HepG2 (cell line): ENCODE measurements at regions not wholly inside any gene's neighbourhood (a gene's known extent, or its start where the extent isn't known, plus 50 kb on each side); places are given as distances from the start of the nearest gene placed in this dataset.

ENCODE experiments used
- ATAC-seq: fragments of 200-7000 bp; cut with Tn5 transposase; 3 replicates; pipeline ENCODE4 v1.9.1; 2020; ENCODE audit warnings: mild to moderate bottlenecking, moderate library complexity
- BruUV-seq: library from RNA; stranded (reverse); fragments of 400-500 nt; replicated peaks from 2 replicates; lab custom pipeline; 2021; lab: Mats Ljungman, UMichigan
- CTCF ChIA-PET: fragments of 300-600 bp; formaldehyde crosslinking; extraction: SDS; loops from one replicate; lab custom pipeline; 2021; ENCODE audit warnings: low total read pairs, inconsistent platforms, low intra/inter-chr PET ratio; lab: Yijun Ruan, JAX
- POLR2A ChIA-PET: fragments of 350-600 bp; sonication (Branson Sonifier 250); formaldehyde crosslinking; loops from one replicate; lab custom pipeline; 2020; ENCODE audit warnings: antibody characterized with exemption, inconsistent platforms; lab: Yijun Ruan, JAX
- DNase-seq: peaks from one replicate; pipeline ENCODE4 v3.0.0-alpha.2; 2015; ENCODE audit warnings: low spot score
- FAIRE-seq: peaks from 3 replicates; lab custom pipeline; 2011; peaks lifted over from hg19 to GRCh38; lab: Jason Lieb, UNC
- H2AFZ ChIP-seq: one replicate; pipeline ENCODE4 v1.6.1; 2011; ENCODE audit warnings: low read length, inconsistent platforms
- H3K27ac ChIP-seq: fragments of 300-600 bp; 3 replicates; pipeline ENCODE4 v1.8.0; 2011; ENCODE audit warnings: mixed run types, mild to moderate bottlenecking, mixed read lengths, low read length, inconsistent platforms; ENCODE audit not compliant: insufficient read depth; ENCODE audit errors: extremely low read length
- H3K27me3 ChIP-seq, 2 experiments: fragments of 200-600 bp in 1 of 2; 2 replicates in 1 of 2; 3 replicates in 1 of 2; pipeline versions ENCODE4 v1.6.0 to v1.8.0; 2011; ENCODE audit warnings: low read length in 2 of 2, mild to moderate bottlenecking in 2 of 2, moderate library complexity in 2 of 2, inconsistent platforms in 1 of 2; ENCODE audit not compliant: insufficient read depth in 2 of 2, control insufficient read depth in 1 of 2
- H3K36me3 ChIP-seq, 2 experiments: fragments of 200-600 bp in 1 of 2; replicated peaks in 1 of 2; 2 replicates in 1 of 2; 3 replicates in 1 of 2; pipeline versions ENCODE4 v1.5.1 to v1.8.0; 2011; ENCODE audit warnings: low read length in 2 of 2, inconsistent platforms in 1 of 2; ENCODE audit not compliant: insufficient read depth in 2 of 2, control insufficient read depth in 1 of 2
- H3K4me1 ChIP-seq: 2 replicates; pipeline ENCODE4 v1.5.1; 2012; ENCODE audit warnings: low read length, inconsistent platforms; ENCODE audit not compliant: insufficient read depth
- H3K4me2 ChIP-seq: 2 replicates; pipeline ENCODE4 v1.6.0; 2011; ENCODE audit warnings: low read depth, low read length, inconsistent platforms
- H3K4me3 ChIP-seq, 3 experiments: fragments of 200-600 bp in 1 of 3; sonication (generic), shearing (Covaris generic) in 1 of 3; replicated peaks in 1 of 3; 2 replicates each; pipeline ENCODE4 v1.5.1; 2011 to 2016; ENCODE audit warnings: low read length in 3 of 3, inconsistent platforms in 2 of 3, low read depth in 2 of 3, mild to moderate bottlenecking in 2 of 3, control low read depth in 1 of 3, mixed read lengths in 1 of 3; ENCODE audit not compliant: insufficient read depth in 1 of 3
- H3K79me2 ChIP-seq: one replicate; pipeline ENCODE4 v1.6.1; 2011; ENCODE audit warnings: low read length, inconsistent platforms; ENCODE audit not compliant: insufficient read depth
- H3K9ac ChIP-seq: 2 replicates; pipeline ENCODE4 v1.6.0; 2011; ENCODE audit warnings: mild to moderate bottlenecking, low read depth, low read length, inconsistent platforms; ENCODE audit not compliant: insufficient read depth
- H3K9me3 ChIP-seq: 2 replicates; pipeline ENCODE4 v1.5.1; 2012; ENCODE audit warnings: mild to moderate bottlenecking, low read length
- H4K20me1 ChIP-seq: 2 replicates; pipeline ENCODE4 v1.6.0; 2011; ENCODE audit warnings: inconsistent platforms, mild to moderate bottlenecking, low read length, moderate library complexity; ENCODE audit not compliant: insufficient read depth
- HNRNPK ChIP-seq: fragments of 200-400 bp; formaldehyde crosslinking; IDR thresholded peaks from 2 replicates; pipeline ENCODE4 v1.6.1; 2018; ENCODE audit warnings: low read length, low read depth, moderate library complexity, mild to moderate bottlenecking; ENCODE audit not compliant: poor library complexity, severe bottlenecking
- MED13 ChIP-seq: sonication (generic); formaldehyde crosslinking; IDR thresholded peaks from 2 replicates; pipeline ENCODE4 v1.5.0; 2020; ENCODE audit warnings: missing genetic modification reagents
- MIER2 ChIP-seq: IDR thresholded peaks from 2 replicates; pipeline ENCODE4 v1.6.1; 2016; ENCODE audit warnings: missing biosample characterization, missing genetic modification reagents
- SALL1 ChIP-seq: sonication (generic); formaldehyde crosslinking; IDR thresholded peaks from 2 replicates; pipeline ENCODE4 v1.8.0; 2022; ENCODE audit warnings: mild to moderate bottlenecking, missing genetic modification reagents
- SIN3A ChIP-seq: IDR thresholded peaks from 2 replicates; pipeline ENCODE4 v1.6.1; 2011; ENCODE audit warnings: low read depth, mild to moderate bottlenecking, control low read depth, low read length, borderline replicate concordance
- ZNF782 ChIP-seq: sonication (generic); formaldehyde crosslinking; IDR thresholded peaks from 2 replicates; pipeline ENCODE4 v1.4.0; 2020; ENCODE audit warnings: missing genetic modification reagents, mild to moderate bottlenecking, borderline replicate concordance
- WGBS: methylation state at CpG from one replicate; pipeline ENCODE4 v1.1.6; 2017; ENCODE audit warnings: low lambda C conversion rate; 5-methylcytosine and 5-hydroxymethylcytosine counted together
- in situ Hi-C: cut with HindIII; loops from 2 replicates; pipeline ENCODE4 v1.10.0; 2017; ENCODE audit warnings: low pct_unique_long_range_greater_than_20kb; ENCODE audit not compliant: extremely low pct_ligation_motif_present
- intact Hi-C: fragments of 100-400 bp; cut with micrococcal nuclease; formaldehyde crosslinking; loops from one replicate; pipeline ENCODE4 v1.10.0; 2022; ENCODE audit not compliant: unreplicated experiment
- TF ChIP-seq, protein P1 (sequence below): sonication (generic); formaldehyde crosslinking; IDR thresholded peaks from 2 replicates; pipeline ENCODE4 v1.5.0; 2020; ENCODE audit warnings: mild to moderate bottlenecking, missing genetic modification reagents, borderline replicate concordance
- TF ChIP-seq, protein P2 (sequence below): sonication (generic); formaldehyde crosslinking; IDR thresholded peaks from 2 replicates; pipeline ENCODE4 v1.4.0; 2020; ENCODE audit warnings: missing genetic modification reagents
- TF ChIP-seq, protein P3 (sequence below): sonication (generic); formaldehyde crosslinking; IDR thresholded peaks from 2 replicates; pipeline ENCODE4 v1.5.0; 2020; ENCODE audit warnings: missing genetic modification reagents, mild to moderate bottlenecking, borderline replicate concordance

DNA sequence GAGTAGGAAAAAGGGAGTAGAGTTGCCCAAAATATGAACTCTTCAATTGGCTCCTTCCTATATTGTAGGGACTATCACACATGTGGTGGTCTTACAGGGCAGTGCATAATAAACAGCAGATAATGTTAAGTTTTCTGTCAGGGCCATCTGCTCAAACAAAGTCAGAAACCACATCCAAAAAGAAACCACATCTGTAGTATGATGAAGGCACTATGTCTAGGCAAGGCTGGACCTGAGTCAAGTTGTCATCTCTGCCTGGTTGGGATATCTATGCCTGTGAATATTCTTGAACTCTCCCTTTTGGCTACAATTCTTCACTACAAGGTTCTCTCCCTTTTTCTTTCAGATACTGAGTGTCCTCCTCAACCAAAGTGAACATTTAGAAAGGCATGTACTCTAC, 109.4 kb upstream of the C1GALT1C1 start (continued):
- TF ChIP-seq, protein P1, sequence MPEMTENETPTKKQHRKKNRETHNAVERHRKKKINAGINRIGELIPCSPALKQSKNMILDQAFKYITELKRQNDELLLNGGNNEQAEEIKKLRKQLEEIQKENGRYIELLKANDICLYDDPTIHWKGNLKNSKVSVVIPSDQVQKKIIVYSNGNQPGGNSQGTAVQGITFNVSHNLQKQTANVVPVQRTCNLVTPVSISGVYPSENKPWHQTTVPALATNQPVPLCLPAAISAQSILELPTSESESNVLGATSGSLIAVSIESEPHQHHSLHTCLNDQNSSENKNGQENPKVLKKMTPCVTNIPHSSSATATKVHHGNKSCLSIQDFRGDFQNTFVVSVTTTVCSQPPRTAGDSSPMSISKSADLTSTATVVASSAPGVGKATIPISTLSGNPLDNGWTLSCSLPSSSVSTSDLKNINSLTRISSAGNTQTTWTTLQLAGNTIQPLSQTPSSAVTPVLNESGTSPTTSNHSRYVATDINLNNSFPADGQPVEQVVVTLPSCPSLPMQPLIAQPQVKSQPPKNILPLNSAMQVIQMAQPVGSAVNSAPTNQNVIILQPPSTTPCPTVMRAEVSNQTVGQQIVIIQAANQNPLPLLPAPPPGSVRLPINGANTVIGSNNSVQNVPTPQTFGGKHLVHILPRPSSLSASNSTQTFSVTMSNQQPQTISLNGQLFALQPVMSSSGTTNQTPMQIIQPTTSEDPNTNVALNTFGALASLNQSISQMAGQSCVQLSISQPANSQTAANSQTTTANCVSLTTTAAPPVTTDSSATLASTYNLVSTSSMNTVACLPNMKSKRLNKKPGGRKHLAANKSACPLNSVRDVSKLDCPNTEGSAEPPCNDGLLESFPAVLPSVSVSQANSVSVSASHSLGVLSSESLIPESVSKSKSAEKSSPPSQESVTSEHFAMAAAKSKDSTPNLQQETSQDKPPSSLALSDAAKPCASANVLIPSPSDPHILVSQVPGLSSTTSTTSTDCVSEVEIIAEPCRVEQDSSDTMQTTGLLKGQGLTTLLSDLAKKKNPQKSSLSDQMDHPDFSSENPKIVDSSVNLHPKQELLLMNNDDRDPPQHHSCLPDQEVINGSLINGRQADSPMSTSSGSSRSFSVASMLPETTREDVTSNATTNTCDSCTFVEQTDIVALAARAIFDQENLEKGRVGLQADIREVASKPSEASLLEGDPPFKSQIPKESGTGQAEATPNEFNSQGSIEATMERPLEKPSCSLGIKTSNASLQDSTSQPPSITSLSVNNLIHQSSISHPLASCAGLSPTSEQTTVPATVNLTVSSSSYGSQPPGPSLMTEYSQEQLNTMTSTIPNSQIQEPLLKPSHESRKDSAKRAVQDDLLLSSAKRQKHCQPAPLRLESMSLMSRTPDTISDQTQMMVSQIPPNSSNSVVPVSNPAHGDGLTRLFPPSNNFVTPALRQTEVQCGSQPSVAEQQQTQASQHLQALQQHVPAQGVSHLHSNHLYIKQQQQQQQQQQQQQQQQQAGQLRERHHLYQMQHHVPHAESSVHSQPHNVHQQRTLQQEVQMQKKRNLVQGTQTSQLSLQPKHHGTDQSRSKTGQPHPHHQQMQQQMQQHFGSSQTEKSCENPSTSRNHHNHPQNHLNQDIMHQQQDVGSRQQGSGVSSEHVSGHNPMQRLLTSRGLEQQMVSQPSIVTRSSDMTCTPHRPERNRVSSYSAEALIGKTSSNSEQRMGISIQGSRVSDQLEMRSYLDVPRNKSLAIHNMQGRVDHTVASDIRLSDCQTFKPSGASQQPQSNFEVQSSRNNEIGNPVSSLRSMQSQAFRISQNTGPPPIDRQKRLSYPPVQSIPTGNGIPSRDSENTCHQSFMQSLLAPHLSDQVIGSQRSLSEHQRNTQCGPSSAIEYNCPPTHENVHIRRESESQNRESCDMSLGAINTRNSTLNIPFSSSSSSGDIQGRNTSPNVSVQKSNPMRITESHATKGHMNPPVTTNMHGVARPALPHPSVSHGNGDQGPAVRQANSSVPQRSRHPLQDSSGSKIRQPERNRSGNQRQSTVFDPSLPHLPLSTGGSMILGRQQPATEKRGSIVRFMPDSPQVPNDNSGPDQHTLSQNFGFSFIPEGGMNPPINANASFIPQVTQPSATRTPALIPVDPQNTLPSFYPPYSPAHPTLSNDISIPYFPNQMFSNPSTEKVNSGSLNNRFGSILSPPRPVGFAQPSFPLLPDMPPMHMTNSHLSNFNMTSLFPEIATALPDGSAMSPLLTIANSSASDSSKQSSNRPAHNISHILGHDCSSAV, result no peak
- TF ChIP-seq SIN3A (no peak), ZNF782 (no peak), MED13 (CRISPR knock-in tag) (no peak), HNRNPK (no peak)

DNA sequence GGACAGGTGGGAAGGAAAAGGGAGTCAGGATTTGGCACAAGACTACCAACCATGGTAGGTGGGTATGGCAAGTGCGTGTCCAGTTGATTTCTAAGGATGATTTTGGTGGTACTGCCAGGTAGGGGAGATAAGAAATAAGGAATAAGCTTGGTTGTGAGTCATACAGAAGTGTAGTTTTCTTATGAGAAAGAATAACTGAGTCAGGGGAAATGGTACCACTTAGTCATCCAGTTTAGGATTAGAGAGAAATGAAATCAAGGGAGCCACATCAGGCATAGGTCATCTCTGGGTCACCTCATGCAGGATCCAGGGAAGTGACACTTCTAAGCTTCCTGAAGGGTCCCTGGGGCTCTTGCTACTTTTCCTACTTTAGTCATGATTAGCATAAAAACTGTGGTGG, 107.1 kb upstream of the C1GALT1C1 start:
- Histone ChIP-seq H3K4me3 (no peak overlapping the region), H3K4me2 (no peak overlapping the region), H2AFZ (no peak overlapping the region), H4K20me1 (no peaks in the 10 kb centered on the region), H3K79me2 (no peaks in the 10 kb centered on the region), H3K27me3 (no peaks in the 10 kb centered on the region), H3K27ac (no peak overlapping the region), H3K9ac (no peak overlapping the region), H3K9me3 (no peaks in the 10 kb centered on the region), H3K4me1 (peaks cover 7% of the 10 kb centered on the region; the same call in 1 of the 2 replicates), H3K36me3 (no peaks in the 10 kb centered on the region)
- no TSS peak for BruUV-seq
- intact Hi-C loops (no loop called here), in situ Hi-C loops (no loop called here)
- CTCF ChIA-PET, result no interaction called here
- no peak for ATAC-seq
- POLR2A ChIA-PET, result no interaction called here
- no peak for FAIRE-seq
- 100% methylated on average over 1 of the region's 1 CpG for WGBS
- TF ChIP-seq, protein P2, sequence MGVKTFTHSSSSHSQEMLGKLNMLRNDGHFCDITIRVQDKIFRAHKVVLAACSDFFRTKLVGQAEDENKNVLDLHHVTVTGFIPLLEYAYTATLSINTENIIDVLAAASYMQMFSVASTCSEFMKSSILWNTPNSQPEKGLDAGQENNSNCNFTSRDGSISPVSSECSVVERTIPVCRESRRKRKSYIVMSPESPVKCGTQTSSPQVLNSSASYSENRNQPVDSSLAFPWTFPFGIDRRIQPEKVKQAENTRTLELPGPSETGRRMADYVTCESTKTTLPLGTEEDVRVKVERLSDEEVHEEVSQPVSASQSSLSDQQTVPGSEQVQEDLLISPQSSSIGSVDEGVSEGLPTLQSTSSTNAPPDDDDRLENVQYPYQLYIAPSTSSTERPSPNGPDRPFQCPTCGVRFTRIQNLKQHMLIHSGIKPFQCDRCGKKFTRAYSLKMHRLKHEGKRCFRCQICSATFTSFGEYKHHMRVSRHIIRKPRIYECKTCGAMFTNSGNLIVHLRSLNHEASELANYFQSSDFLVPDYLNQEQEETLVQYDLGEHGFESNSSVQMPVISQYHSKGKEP (CRISPR knock-in tag), result no peak
- TF ChIP-seq, protein P3, sequence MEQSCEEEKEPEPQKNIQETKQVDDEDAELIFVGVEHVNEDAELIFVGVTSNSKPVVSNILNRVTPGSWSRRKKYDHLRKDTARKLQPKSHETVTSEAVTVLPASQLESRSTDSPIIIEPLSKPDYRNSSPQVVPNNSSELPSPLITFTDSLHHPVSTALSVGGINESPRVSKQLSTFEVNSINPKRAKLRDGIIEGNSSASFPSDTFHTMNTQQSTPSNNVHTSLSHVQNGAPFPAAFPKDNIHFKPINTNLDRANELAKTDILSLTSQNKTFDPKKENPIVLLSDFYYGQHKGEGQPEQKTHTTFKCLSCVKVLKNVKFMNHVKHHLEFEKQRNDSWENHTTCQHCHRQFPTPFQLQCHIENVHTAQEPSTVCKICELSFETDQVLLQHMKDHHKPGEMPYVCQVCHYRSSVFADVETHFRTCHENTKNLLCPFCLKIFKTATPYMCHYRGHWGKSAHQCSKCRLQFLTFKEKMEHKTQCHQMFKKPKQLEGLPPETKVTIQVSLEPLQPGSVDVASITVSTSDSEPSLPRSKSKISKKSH (CRISPR knock-in tag), result no peak
- TF ChIP-seq SALL1 (CRISPR knock-in tag) (no peak), MIER2 (CRISPR knock-in tag) (no peak)
- DNase-seq, result no peak
